MM.1S (cell line): ENCODE measurements at regions not wholly inside any gene's neighbourhood (a gene's known extent, or its start where the extent isn't known, plus 50 kb on each side); places are given as distances from the start of the nearest gene placed in this dataset.

Experiments used
- DNase-seq: peaks from one replicate; pipeline ENCODE4 v3.0.0-alpha.2; 2015
- H2AFZ ChIP-seq: fragments of 300-600 bp; sonication (generic); 2 replicates; pipeline ENCODE4 v1.6.0; 2016; ENCODE audit warnings: antibody characterized with exemption, low read length
- H3F3A ChIP-seq: fragments of 300-600 bp; sonication (generic); 2 replicates; pipeline ENCODE4 v1.6.1; 2016; ENCODE audit warnings: mild to moderate bottlenecking, antibody characterized with exemption, low read length, moderate library complexity, mixed read lengths; ENCODE audit not compliant: insufficient read depth
- H3K27ac ChIP-seq: fragments of 300-600 bp; sonication (generic); 2 replicates; pipeline ENCODE4 v1.5.1; 2016; ENCODE audit warnings: mild to moderate bottlenecking, low read length
- H3K27me3 ChIP-seq: fragments of 300-600 bp; sonication (generic); replicated peaks from 2 replicates; pipeline ENCODE4 v1.6.0; 2016; ENCODE audit warnings: low read length; ENCODE audit not compliant: insufficient read depth
- H3K36me3 ChIP-seq: fragments of 300-600 bp; sonication (generic); replicated peaks from 2 replicates; pipeline ENCODE4 v1.6.1; 2016; ENCODE audit warnings: mild to moderate bottlenecking, low read length, mixed read lengths; ENCODE audit not compliant: insufficient read depth
- H3K4me1 ChIP-seq: fragments of 300-600 bp; sonication (generic); 2 replicates; pipeline ENCODE4 v1.6.1; 2016; ENCODE audit warnings: low read length, mixed read lengths
- H3K4me2 ChIP-seq: fragments of 300-600 bp; sonication (generic); 2 replicates; pipeline ENCODE4 v1.6.0; 2016; ENCODE audit warnings: low read depth, low read length
- H3K4me3 ChIP-seq: fragments of 300-600 bp; sonication (generic); 2 replicates; pipeline ENCODE4 v1.5.1; 2016; ENCODE audit warnings: low read length, mixed read lengths
- H3K79me2 ChIP-seq: fragments of 300-600 bp; sonication (generic); 2 replicates; pipeline ENCODE4 v1.6.1; 2016; ENCODE audit warnings: mixed run types, low read length, mixed read lengths
- H3K9ac ChIP-seq: fragments of 300-600 bp; sonication (generic); 2 replicates; pipeline ENCODE4 v1.6.1; 2016; ENCODE audit warnings: low read length, mixed read lengths
- H3K9me2 ChIP-seq: fragments of 300-600 bp; sonication (generic); replicated peaks from 2 replicates; pipeline ENCODE4 v1.6.1; 2016; ENCODE audit warnings: mild to moderate bottlenecking, low read length, mixed read lengths; ENCODE audit not compliant: insufficient read depth
- H3K9me3 ChIP-seq: fragments of 300-600 bp; sonication (generic); replicated peaks from 2 replicates; pipeline ENCODE4 v1.6.1; 2016; ENCODE audit warnings: mild to moderate bottlenecking, low read length, mixed read lengths; ENCODE audit not compliant: insufficient read depth
- H4K20me1 ChIP-seq: fragments of 300-600 bp; sonication (generic); 2 replicates; pipeline ENCODE4 v1.6.1; 2016; ENCODE audit warnings: mild to moderate bottlenecking, low read length, moderate library complexity, mixed read lengths; ENCODE audit not compliant: insufficient read depth
- EZH2 ChIP-seq: fragments of 300-600 bp; sonication (generic); optimal IDR thresholded peaks from 2 replicates; pipeline ENCODE3; 2017; ENCODE audit warnings: low read depth, mild to moderate bottlenecking, antibody characterized with exemption, low read length, mixed read lengths
- EZH2phosphoT487 ChIP-seq: fragments of 300-600 bp; sonication (generic); IDR thresholded peaks from 2 replicates; pipeline ENCODE4 v1.6.1; 2018; ENCODE audit warnings: antibody characterized with exemption, low read length
- TF ChIP-seq, protein P1 (sequence below): fragments of 300-600 bp; sonication (generic); IDR thresholded peaks from 2 replicates; pipeline ENCODE4 v1.5.1; 2016; ENCODE audit warnings: antibody characterized with exemption, low read length, mixed read lengths

DNA sequence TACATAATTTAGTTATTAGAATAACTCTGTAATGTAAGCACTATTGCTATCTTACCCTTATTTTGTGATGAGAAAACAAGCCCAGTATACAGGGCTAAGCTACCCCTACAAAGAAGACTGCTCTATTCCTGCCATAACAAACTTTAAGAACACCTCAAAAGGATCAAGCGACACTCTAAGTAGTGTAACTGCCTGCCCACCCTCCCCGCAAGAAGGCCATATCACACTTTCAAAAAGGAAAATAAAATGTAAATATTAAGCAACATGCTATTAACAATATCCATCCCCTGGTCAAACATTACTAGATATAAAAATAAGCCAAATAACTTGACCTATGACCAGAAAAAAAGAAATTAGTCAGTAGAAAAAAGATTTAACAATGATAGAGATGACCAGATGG lies 741.7 kb upstream of the CNTNAP5 start:
- TF ChIP-seq EZH2phosphoT487 (no peak), EZH2 (no peak)
- TF ChIP-seq, protein P1, sequence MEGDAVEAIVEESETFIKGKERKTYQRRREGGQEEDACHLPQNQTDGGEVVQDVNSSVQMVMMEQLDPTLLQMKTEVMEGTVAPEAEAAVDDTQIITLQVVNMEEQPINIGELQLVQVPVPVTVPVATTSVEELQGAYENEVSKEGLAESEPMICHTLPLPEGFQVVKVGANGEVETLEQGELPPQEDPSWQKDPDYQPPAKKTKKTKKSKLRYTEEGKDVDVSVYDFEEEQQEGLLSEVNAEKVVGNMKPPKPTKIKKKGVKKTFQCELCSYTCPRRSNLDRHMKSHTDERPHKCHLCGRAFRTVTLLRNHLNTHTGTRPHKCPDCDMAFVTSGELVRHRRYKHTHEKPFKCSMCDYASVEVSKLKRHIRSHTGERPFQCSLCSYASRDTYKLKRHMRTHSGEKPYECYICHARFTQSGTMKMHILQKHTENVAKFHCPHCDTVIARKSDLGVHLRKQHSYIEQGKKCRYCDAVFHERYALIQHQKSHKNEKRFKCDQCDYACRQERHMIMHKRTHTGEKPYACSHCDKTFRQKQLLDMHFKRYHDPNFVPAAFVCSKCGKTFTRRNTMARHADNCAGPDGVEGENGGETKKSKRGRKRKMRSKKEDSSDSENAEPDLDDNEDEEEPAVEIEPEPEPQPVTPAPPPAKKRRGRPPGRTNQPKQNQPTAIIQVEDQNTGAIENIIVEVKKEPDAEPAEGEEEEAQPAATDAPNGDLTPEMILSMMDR = no peak
- no peaks in the 10 kb centered on the region for H3K27me3 ChIP-seq
- H4K20me1 ChIP-seq = no peaks in the 10 kb centered on the region
- H3K36me3 ChIP-seq = no peaks in the 10 kb centered on the region
- H3K9me2 ChIP-seq = no peaks in the 10 kb centered on the region
- no peak for DNase-seq
- H3K9ac ChIP-seq = no peak overlapping the region
- no peaks in the 10 kb centered on the region for H3K9me3 ChIP-seq
- no peak overlapping the region for H2AFZ ChIP-seq
- H3K79me2 ChIP-seq = no peaks in the 10 kb centered on the region
- no peaks in the 10 kb centered on the region for H3K4me1 ChIP-seq
- H3K4me2 ChIP-seq = no peak overlapping the region
- no peaks in the 10 kb centered on the region for H3F3A ChIP-seq
- no peak overlapping the region for H3K4me3 ChIP-seq
- H3K27ac ChIP-seq = no peak overlapping the region

- Histone ChIP-seq H3K9ac (no peak overlapping the region), H3K79me2 (no peaks in the 10 kb centered on the region), H3F3A (no peaks in the 10 kb centered on the region), H3K27me3 (no peaks in the 10 kb centered on the region), H4K20me1 (no peaks in the 10 kb centered on the region), H3K36me3 (no peaks in the 10 kb centered on the region), H2AFZ (no peak overlapping the region), H3K9me3 (no peaks in the 10 kb centered on the region), H3K4me2 (no peak overlapping the region), H3K4me1 (no peaks in the 10 kb centered on the region), H3K27ac (no peak overlapping the region), H3K4me3 (no peak overlapping the region), H3K9me2 (no peaks in the 10 kb centered on the region)
- TF ChIP-seq EZH2 (no peak), EZH2phosphoT487 (no peak)
- TF ChIP-seq, protein P1 = no peak
- DNase-seq = no peak
These were observed 721.4 kb upstream of the CNTNAP5 start for GRCh38 chr2:123303731-123304130.
